Natural killer cell (primary cell): ENCODE measurements at regions not wholly inside any gene's neighbourhood (a gene's known extent, or its start where the extent isn't known, plus 50 kb on each side); places are given as distances from the start of the nearest gene placed in this dataset.

Experiments
- ATAC-seq, 3 donors: fragments of 150-1000 bp in 2 of 3; fragments of 200-7000 bp in 1 of 3; cut with Tn5 transposase; 1 replicate in 1 of 3; 2 replicates in 2 of 3; pipeline ENCODE4 v1.10.0; 2021; ENCODE audit warnings: mild to moderate bottlenecking in 2 of 3, moderate library complexity in 2 of 3
- DNase-seq, 2 donors: peaks; one replicate each; pipeline versions ENCODE4 v3.0.0 to v3.0.0-alpha.2; 2013 to 2021; ENCODE audit warnings: mixed read lengths in 1 of 2
- H3K27ac ChIP-seq: one replicate; pipeline ENCODE4 v1.5.1; 2013; ENCODE audit warnings: mild to moderate bottlenecking, low read length
- H3K27me3 ChIP-seq: one replicate; pipeline ENCODE4 v1.6.1; 2013; ENCODE audit warnings: low read length; ENCODE audit not compliant: control insufficient read depth, insufficient read depth
- H3K36me3 ChIP-seq: one replicate; pipeline ENCODE4 v1.6.1; 2013; ENCODE audit warnings: low read length; ENCODE audit not compliant: control insufficient read depth, insufficient read depth
- H3K4me1 ChIP-seq: one replicate; pipeline ENCODE4 v1.6.1; 2013; ENCODE audit warnings: low read length; ENCODE audit not compliant: control insufficient read depth, insufficient read depth
- H3K4me3 ChIP-seq: one replicate; pipeline ENCODE4 v1.5.1; 2013; ENCODE audit warnings: low read length
- H3K9me3 ChIP-seq: one replicate; pipeline ENCODE4 v1.6.1; 2013; ENCODE audit warnings: low read length; ENCODE audit not compliant: control insufficient read depth, insufficient read depth
- H3K27ac Mint-ChIP-seq, 2 donors: one replicate each; pipeline ENCODE4 v1.8.0; 2022; ENCODE audit warnings: mild to moderate bottlenecking in 2 of 2, mixed read lengths in 2 of 2, moderate library complexity in 1 of 2
- H3K27me3 Mint-ChIP-seq, 2 donors: one replicate each; pipeline ENCODE4 v1.8.0; 2022; ENCODE audit warnings: low read depth in 2 of 2, mixed read lengths in 2 of 2
- H3K36me3 Mint-ChIP-seq: one replicate; pipeline ENCODE4 v1.8.0; 2022; ENCODE audit warnings: mixed read lengths
- H3K4me1 Mint-ChIP-seq, 2 donors: one replicate each; pipeline ENCODE4 v1.8.0; 2022; ENCODE audit warnings: mixed read lengths in 2 of 2
- H3K4me3 Mint-ChIP-seq: one replicate; pipeline ENCODE4 v1.8.0; 2022; ENCODE audit warnings: mild to moderate bottlenecking, moderate library complexity, mixed read lengths
- H3K9me3 Mint-ChIP-seq, 2 donors: one replicate each; pipeline ENCODE4 v1.8.0; 2022; ENCODE audit warnings: mixed read lengths in 2 of 2
- WGBS: methylation state at CpG from one replicate; pipeline ENCODE4 v1.1.7; 2013; ENCODE audit warnings: missing lambda C conversion rate; ENCODE audit not compliant: insufficient coverage; 5-methylcytosine and 5-hydroxymethylcytosine counted together
- intact Hi-C: fragments of 100-400 bp; cut with micrococcal nuclease; formaldehyde crosslinking; loops from one replicate; pipeline ENCODE4 v1.14.2; 2022
- TF ChIP-seq, protein P1 (sequence below): fragments of 200-600 bp; IDR thresholded peaks from one replicate; pipeline ENCODE4 v1.8.0; 2022; ENCODE audit warnings: antibody characterized with exemption

DNA sequence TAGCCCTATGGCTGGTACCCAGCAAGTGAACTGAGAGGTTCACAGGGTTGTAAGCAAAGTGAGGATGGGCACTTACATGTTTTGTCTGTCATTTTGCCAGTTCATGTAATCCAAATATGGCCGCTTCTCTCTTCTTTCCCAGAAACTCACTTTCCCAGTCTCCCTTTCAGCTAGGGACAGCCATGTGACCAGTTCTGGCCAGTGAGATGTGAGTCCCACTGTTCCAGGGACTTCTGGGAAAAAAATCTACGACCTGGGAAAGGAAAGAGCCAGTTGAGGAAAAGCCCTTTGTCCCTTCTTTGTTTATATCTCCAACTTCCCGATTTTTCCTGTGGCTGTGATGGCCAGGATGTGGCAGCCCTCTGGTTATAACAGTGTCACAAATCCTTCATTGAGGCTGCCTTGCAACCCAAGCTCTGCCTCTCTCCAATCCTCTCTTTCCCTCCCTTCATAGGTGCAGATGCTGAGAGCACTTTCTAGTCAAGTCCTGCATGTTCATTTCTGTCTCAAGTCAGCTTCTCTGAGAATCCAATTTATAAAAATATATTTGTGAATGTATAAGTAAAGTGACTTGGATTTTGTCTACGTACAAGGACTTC is 148.6 kb upstream of the ZFP64 start:
- TF ChIP-seq, protein P1, sequence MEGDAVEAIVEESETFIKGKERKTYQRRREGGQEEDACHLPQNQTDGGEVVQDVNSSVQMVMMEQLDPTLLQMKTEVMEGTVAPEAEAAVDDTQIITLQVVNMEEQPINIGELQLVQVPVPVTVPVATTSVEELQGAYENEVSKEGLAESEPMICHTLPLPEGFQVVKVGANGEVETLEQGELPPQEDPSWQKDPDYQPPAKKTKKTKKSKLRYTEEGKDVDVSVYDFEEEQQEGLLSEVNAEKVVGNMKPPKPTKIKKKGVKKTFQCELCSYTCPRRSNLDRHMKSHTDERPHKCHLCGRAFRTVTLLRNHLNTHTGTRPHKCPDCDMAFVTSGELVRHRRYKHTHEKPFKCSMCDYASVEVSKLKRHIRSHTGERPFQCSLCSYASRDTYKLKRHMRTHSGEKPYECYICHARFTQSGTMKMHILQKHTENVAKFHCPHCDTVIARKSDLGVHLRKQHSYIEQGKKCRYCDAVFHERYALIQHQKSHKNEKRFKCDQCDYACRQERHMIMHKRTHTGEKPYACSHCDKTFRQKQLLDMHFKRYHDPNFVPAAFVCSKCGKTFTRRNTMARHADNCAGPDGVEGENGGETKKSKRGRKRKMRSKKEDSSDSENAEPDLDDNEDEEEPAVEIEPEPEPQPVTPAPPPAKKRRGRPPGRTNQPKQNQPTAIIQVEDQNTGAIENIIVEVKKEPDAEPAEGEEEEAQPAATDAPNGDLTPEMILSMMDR: no peak
- 60% methylated on average over 3 of the region's 4 CpGs for WGBS

DNA sequence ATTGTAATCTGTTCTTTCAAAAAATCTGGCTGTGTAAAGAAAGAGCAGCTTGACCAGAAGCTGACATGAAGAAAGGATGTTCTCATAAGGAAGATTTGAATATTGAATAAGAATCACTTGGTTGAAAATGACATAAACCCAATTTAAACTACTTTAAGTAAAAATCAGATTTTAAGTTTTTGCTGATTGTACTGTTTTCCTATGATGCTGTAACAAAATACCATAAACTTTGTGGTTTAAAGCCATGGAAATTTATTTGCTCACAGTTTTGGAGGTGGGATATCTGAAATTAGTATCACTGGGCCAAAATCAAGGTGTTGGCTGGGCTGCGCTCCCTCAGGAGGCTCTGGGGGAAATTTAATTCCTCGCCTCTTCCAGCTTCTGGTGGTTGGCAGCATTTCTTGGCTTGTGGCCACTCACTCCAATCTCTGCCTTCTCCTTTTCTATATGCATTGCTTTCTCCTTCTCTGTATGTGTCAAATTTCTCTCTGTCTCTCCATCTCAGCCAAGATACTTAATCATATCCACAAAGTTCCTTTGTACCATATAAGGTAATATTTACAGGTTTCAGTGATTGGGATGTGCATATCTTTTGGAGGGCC is 141.2 kb upstream of the ZFP64 start:
- peaks cover 20 to 30% of the 10 kb centered on the region in 2 donors for H3K27me3 Mint-ChIP-seq
- 88% methylated on average over 2 of the region's 2 CpGs for WGBS

More for the DNA sequence above, 148.6 kb upstream of the ZFP64 start:
- no peaks in the 10 kb centered on the region for H3K4me1 Mint-ChIP-seq
- H3K9me3 ChIP-seq: no peaks in the 10 kb centered on the region
- no peak overlapping the region for H3K4me3 ChIP-seq
- H3K27me3 ChIP-seq: no peaks in the 10 kb centered on the region
- intact Hi-C loops: no loop called here
- H3K36me3 Mint-ChIP-seq: no peaks in the 10 kb centered on the region
- peaks cover 19 to 43% of the 10 kb centered on the region in 2 donors for H3K27me3 Mint-ChIP-seq
- no peak overlapping the region for H3K27ac ChIP-seq
- H3K27ac Mint-ChIP-seq: no peak overlapping the region
- H3K4me1 ChIP-seq: no peaks in the 10 kb centered on the region
- no peaks in the 10 kb centered on the region for H3K9me3 Mint-ChIP-seq
- H3K36me3 ChIP-seq: no peaks in the 10 kb centered on the region
- H3K4me3 Mint-ChIP-seq: no peak overlapping the region
- DNase-seq (no peak), ATAC-seq (no peak)

DNA sequence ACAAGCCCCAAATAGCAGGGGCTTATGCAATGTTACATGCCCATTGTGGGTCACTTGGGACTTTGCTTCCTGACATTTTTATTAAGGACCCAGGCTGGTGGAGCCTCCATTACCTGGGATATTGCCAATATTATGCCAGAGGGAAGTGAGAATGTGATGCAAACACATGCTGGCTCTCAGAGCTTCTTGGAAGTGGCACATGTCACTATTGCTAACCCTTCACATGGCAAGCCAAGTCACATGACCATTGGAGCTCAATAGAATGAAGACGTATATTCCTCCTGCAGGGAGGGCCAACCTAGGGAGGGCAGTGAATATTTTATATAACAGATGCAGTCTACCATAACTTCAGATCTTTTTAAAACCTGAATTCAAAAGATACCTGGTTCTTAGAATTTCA is 140.7 kb upstream of the ZFP64 start:
- Mint-ChIP-seq H3K36me3 (no peaks in the 10 kb centered on the region), H3K4me3 (no peak overlapping the region), H3K27me3 (peaks cover 22 to 26% of the 10 kb centered on the region in 2 donors), H3K9me3 (no peaks in the 10 kb centered on the region), H3K27ac (no peak overlapping the region), H3K4me1 (no peaks in the 10 kb centered on the region)
- no peak overlapping the region for H3K4me3 ChIP-seq
- H3K4me1 ChIP-seq: no peaks in the 10 kb centered on the region
- DNase-seq: no peak
- no CpG with 5 or more reads among the region's 1 CpG for WGBS
- ATAC-seq: no peak
- intact Hi-C loops: no loop called here
- H3K9me3 ChIP-seq: no peaks in the 10 kb centered on the region
- no peak overlapping the region for H3K27ac ChIP-seq
- TF ChIP-seq, protein P1: no peak
- H3K36me3 ChIP-seq: no peaks in the 10 kb centered on the region
- no peaks in the 10 kb centered on the region for H3K27me3 ChIP-seq

More for the DNA sequence above, 141.2 kb upstream of the ZFP64 start:
- no peaks in the 10 kb centered on the region for H3K9me3 ChIP-seq
- TF ChIP-seq, protein P1: no peak
- no peak for ATAC-seq
- Mint-ChIP-seq H3K27ac (no peak overlapping the region), H3K9me3 (no peaks in the 10 kb centered on the region), H3K36me3 (no peaks in the 10 kb centered on the region), H3K4me3 (no peak overlapping the region), H3K4me1 (no peaks in the 10 kb centered on the region)
- H3K27me3 ChIP-seq: no peaks in the 10 kb centered on the region
- no peaks in the 10 kb centered on the region for H3K4me1 ChIP-seq
- DNase-seq: no peak
- H3K4me3 ChIP-seq: no peak overlapping the region
- no peak overlapping the region for H3K27ac ChIP-seq
- H3K36me3 ChIP-seq: no peaks in the 10 kb centered on the region
- intact Hi-C loops: no loop called here

DNA sequence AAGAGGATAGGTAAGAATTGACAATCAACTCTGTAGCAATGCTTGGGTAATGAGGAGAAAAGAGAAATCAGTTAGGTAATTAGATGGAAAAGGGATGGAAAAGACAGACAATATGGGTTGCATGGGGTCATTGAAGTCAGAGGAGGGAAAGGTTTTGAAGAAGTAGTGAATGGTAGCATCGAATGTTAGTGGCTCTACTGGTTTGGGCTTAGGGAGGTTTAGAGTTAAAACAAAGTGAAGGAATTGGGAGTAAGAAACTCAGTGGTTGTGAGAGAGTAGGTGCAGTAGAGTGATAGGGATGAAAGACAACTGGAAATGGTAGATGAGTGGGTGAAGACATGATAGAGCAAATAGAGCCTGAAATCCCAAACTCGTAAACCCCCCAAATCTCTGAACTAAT is 140.1 kb upstream of the ZFP64 start:
- Histone ChIP-seq H3K36me3 (no peaks in the 10 kb centered on the region), H3K27ac (no peak overlapping the region), H3K4me1 (no peaks in the 10 kb centered on the region), H3K27me3 (no peaks in the 10 kb centered on the region), H3K4me3 (no peak overlapping the region), H3K9me3 (no peaks in the 10 kb centered on the region)
- TF ChIP-seq, protein P1: no peak
- no peaks in the 10 kb centered on the region for H3K36me3 Mint-ChIP-seq
- ATAC-seq: no peak
- H3K27me3 Mint-ChIP-seq: peaks cover 22 to 26% of the 10 kb centered on the region in 2 donors
- intact Hi-C loops: no loop called here
- H3K27ac Mint-ChIP-seq: no peak overlapping the region
- no peak for DNase-seq
- no peak overlapping the region for H3K4me3 Mint-ChIP-seq
- 89% methylated on average over 1 of the region's 2 CpGs for WGBS
- no peaks in the 10 kb centered on the region for H3K4me1 Mint-ChIP-seq
- H3K9me3 Mint-ChIP-seq: no peaks in the 10 kb centered on the region
